HepG2 (cell line): ENCODE measurements at regions not wholly inside any gene's neighbourhood (a gene's known extent, or its start where the extent isn't known, plus 50 kb on each side); places are given as distances from the start of the nearest gene placed in this dataset.

Experiments used
- CENPX ChIP-seq: sonication (generic); formaldehyde crosslinking; IDR thresholded peaks from 2 replicates; pipeline ENCODE4 v1.9.0; 2021; ENCODE audit warnings: mild to moderate bottlenecking, missing genetic modification reagents, moderate library complexity
- GLI4 ChIP-seq: sonication (generic); formaldehyde crosslinking; IDR thresholded peaks from 2 replicates; pipeline ENCODE4 v1.5.1; 2020; ENCODE audit warnings: missing genetic modification reagents, mild to moderate bottlenecking, moderate library complexity, borderline replicate concordance
- KDM1A ChIP-seq: IDR thresholded peaks from 2 replicates; pipeline ENCODE4 v1.6.1; 2016; ENCODE audit warnings: missing compliant biosample characterization
- MAZ ChIP-seq, 2 experiments: sonication (generic) in 1 of 2; formaldehyde crosslinking in 1 of 2; IDR thresholded peaks; 2 replicates each; pipeline versions ENCODE4 v1.5.0 to v1.6.1; 2012 to 2020; ENCODE audit warnings: low read depth in 2 of 2, mild to moderate bottlenecking in 2 of 2, borderline replicate concordance in 1 of 2, improper control_type of control experiment in 1 of 2, low read length in 1 of 2, missing genetic modification reagents in 1 of 2, moderate library complexity in 1 of 2
- NCOA2 ChIP-seq: sonication (generic); formaldehyde crosslinking; IDR thresholded peaks from 2 replicates; pipeline ENCODE4 v1.8.0; 2022; ENCODE audit warnings: inconsistent platforms
- NCOA5 ChIP-seq: sonication (generic); formaldehyde crosslinking; IDR thresholded peaks from 2 replicates; pipeline ENCODE4 v1.4.0; 2020; ENCODE audit warnings: missing genetic modification reagents
- RFX3 ChIP-seq: IDR thresholded peaks from 2 replicates; pipeline ENCODE4 v1.6.1; 2016; ENCODE audit warnings: missing biosample characterization, missing genetic modification reagents
- SAFB2 ChIP-seq: sonication (generic); formaldehyde crosslinking; IDR thresholded peaks from 2 replicates; pipeline ENCODE4 v1.5.1; 2020; ENCODE audit warnings: missing genetic modification reagents, low read depth, mild to moderate bottlenecking, borderline replicate concordance
- SNAPC2 ChIP-seq: sonication (generic); formaldehyde crosslinking; IDR thresholded peaks from 2 replicates; pipeline ENCODE4 v1.8.1; 2022; ENCODE audit warnings: mild to moderate bottlenecking, missing genetic modification reagents
- YEATS2 ChIP-seq: sonication (generic); formaldehyde crosslinking; IDR thresholded peaks from 2 replicates; pipeline ENCODE4 v1.4.0; 2020; ENCODE audit warnings: missing genetic modification reagents, borderline replicate concordance
- ZBTB21 ChIP-seq: sonication (generic); formaldehyde crosslinking; IDR thresholded peaks from 2 replicates; pipeline ENCODE4 v1.4.0; 2020; ENCODE audit warnings: missing genetic modification reagents
- ZNF138 ChIP-seq: sonication (generic); formaldehyde crosslinking; IDR thresholded peaks from 2 replicates; pipeline ENCODE4 v1.5.0; 2020; ENCODE audit warnings: mild to moderate bottlenecking, low read depth, missing genetic modification reagents
- ZNF282 ChIP-seq: fragments of 450-650 bp; IDR thresholded peaks from 2 replicates; pipeline ENCODE4 v1.6.1; 2018; ENCODE audit not compliant: partially characterized antibody
- ZNF430 ChIP-seq: sonication (generic); formaldehyde crosslinking; IDR thresholded peaks from 2 replicates; pipeline ENCODE4 v1.9.0; 2021; ENCODE audit warnings: mild to moderate bottlenecking, missing genetic modification reagents
- ZNF577 ChIP-seq: sonication (generic); formaldehyde crosslinking; IDR thresholded peaks from 2 replicates; pipeline ENCODE4 v1.4.0; 2020; ENCODE audit warnings: mild to moderate bottlenecking, low read depth, missing genetic modification reagents, borderline replicate concordance
- ZNF724P ChIP-seq: sonication (generic); formaldehyde crosslinking; IDR thresholded peaks from 2 replicates; pipeline ENCODE4 v1.8.0; 2022; ENCODE audit warnings: missing genetic modification reagents, borderline replicate concordance
- ZNF850 ChIP-seq: sonication (generic); formaldehyde crosslinking; conservative IDR thresholded peaks from 2 replicates; pipeline ENCODE4 v1.9.0; 2021; ENCODE audit warnings: mild to moderate bottlenecking, missing genetic modification reagents
- ZNF878 ChIP-seq: sonication (generic); formaldehyde crosslinking; IDR thresholded peaks from 2 replicates; pipeline ENCODE4 v1.8.1; 2023; ENCODE audit warnings: mild to moderate bottlenecking, missing genetic modification reagents, moderate library complexity
- ZSCAN22 ChIP-seq: sonication (generic); formaldehyde crosslinking; IDR thresholded peaks from 2 replicates; pipeline ENCODE4 v1.4.0; 2020; ENCODE audit warnings: mild to moderate bottlenecking, missing genetic modification reagents
- TF ChIP-seq, protein P1 (sequence below): sonication (generic); formaldehyde crosslinking; IDR thresholded peaks from 2 replicates; pipeline ENCODE4 v1.4.0; 2020; ENCODE audit warnings: low read depth, mild to moderate bottlenecking, missing genetic modification reagents
- TF ChIP-seq, protein P2 (sequence below): IDR thresholded peaks from 2 replicates; pipeline ENCODE4 v1.6.1; 2016; ENCODE audit warnings: missing genetic modification reagents, missing compliant biosample characterization
- TF ChIP-seq, protein P3 (sequence below): sonication (generic); formaldehyde crosslinking; IDR thresholded peaks from 2 replicates; pipeline ENCODE4 v1.4.0; 2020; ENCODE audit warnings: missing genetic modification reagents
- TF ChIP-seq, protein P4 (sequence below): sonication (generic); formaldehyde crosslinking; IDR thresholded peaks from 2 replicates; pipeline ENCODE4 v1.5.0; 2020; ENCODE audit warnings: mild to moderate bottlenecking, missing genetic modification reagents

DNA sequence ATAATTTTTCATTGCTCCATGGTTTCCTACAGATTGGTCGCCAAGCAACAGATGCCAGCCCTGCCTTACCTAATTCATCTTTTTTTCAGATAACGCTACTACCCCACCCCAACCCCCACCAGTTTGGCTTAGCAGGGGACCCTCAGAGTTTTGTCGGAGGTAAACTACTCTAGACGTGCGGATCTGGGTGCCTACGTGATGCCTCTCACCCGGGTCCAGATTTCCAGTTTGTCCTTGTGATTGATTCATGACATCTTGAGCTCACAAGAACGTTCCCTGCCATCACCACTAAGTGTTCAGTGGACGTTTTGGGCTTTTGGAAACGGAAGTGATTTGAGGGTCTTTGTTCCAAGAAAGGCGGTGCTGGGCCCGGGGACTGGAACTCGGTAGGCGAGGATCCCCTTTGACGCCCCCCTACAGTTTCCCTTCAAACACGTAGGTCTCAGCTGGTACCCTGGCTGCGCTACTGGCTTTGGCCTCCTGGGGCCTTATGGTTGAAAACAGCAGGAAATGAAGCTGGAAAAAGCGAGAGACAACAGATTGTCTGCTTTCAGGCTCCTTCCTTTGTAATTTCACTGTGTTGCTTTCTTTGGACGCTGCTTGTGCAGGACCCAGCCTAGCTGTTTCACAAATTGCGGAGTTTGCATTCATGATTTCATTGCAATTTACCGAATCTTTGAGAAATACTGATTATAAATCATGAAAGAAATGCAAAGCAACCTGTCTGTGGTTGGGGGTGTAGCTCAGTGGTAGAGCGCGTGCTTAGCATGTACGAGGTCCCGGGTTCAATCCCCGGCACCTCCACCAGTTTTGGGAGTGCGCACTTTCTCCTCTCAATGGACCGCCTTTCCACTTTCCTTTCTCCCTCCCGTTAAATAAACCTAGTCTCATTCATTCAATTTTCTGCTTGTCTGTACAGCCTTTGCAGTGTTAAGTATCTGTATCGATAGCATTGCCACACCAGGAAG, 81.0 kb downstream of the GPX5 start (continued):
- TF ChIP-seq, protein P1, sequence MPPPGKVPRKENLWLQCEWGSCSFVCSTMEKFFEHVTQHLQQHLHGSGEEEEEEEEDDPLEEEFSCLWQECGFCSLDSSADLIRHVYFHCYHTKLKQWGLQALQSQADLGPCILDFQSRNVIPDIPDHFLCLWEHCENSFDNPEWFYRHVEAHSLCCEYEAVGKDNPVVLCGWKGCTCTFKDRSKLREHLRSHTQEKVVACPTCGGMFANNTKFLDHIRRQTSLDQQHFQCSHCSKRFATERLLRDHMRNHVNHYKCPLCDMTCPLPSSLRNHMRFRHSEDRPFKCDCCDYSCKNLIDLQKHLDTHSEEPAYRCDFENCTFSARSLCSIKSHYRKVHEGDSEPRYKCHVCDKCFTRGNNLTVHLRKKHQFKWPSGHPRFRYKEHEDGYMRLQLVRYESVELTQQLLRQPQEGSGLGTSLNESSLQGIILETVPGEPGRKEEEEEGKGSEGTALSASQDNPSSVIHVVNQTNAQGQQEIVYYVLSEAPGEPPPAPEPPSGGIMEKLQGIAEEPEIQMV (CRISPR knock-in tag), result no peak; the same call in 1 of the 2 replicates
- TF ChIP-seq SAFB2 (no peak), CENPX (CRISPR knock-in tag) (no peak), ZNF878 (CRISPR knock-in tag) (no peak; the same call in 1 of the 2 replicates), ZNF850 (CRISPR knock-in tag) (no peak), ZNF430 (CRISPR knock-in tag) (peak; percentile 81; the same call in 1 of the 2 replicates), ZSCAN22 (CRISPR knock-in tag) (no peak), KDM1A (CRISPR knock-in tag) (no peak), ZBTB21 (CRISPR knock-in tag) (no peak), ZNF577 (CRISPR knock-in tag) (no peak), NCOA5 (CRISPR knock-in tag) (no peak), ZNF724P (CRISPR knock-in tag) (0 out of 2 replicates have a peak, but pooled peaks have one; percentile 31), YEATS2 (CRISPR knock-in tag) (no peak), RFX3 (CRISPR knock-in tag) (no peak), NCOA2 (CRISPR knock-in tag) (no peak), MAZ (IDR thresholded peaks at IDR 0.05; ENCODE audit: borderline replicate concordance, low read depth, low read length) (no peak), MAZ (CRISPR knock-in tag; IDR thresholded peaks at IDR 0.05; ENCODE audit: low read depth) (peak; percentile 43; the same call in 1 of the 2 replicates), ZNF138 (CRISPR knock-in tag) (no peak), GLI4 (CRISPR knock-in tag) (no peak), SNAPC2 (CRISPR knock-in tag) (no peak), ZNF282 (no peak)
- TF ChIP-seq, protein P2, sequence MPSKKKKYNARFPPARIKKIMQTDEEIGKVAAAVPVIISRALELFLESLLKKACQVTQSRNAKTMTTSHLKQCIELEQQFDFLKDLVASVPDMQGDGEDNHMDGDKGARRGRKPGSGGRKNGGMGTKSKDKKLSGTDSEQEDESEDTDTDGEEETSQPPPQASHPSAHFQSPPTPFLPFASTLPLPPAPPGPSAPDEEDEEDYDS (CRISPR knock-in tag), result peak; percentile 71
- TF ChIP-seq, protein P3, sequence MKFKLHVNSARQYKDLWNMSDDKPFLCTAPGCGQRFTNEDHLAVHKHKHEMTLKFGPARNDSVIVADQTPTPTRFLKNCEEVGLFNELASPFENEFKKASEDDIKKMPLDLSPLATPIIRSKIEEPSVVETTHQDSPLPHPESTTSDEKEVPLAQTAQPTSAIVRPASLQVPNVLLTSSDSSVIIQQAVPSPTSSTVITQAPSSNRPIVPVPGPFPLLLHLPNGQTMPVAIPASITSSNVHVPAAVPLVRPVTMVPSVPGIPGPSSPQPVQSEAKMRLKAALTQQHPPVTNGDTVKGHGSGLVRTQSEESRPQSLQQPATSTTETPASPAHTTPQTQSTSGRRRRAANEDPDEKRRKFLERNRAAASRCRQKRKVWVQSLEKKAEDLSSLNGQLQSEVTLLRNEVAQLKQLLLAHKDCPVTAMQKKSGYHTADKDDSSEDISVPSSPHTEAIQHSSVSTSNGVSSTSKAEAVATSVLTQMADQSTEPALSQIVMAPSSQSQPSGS (CRISPR knock-in tag), result 0 out of 2 replicates have a peak, but pooled peaks have one; percentile 45
- TF ChIP-seq, protein P4, sequence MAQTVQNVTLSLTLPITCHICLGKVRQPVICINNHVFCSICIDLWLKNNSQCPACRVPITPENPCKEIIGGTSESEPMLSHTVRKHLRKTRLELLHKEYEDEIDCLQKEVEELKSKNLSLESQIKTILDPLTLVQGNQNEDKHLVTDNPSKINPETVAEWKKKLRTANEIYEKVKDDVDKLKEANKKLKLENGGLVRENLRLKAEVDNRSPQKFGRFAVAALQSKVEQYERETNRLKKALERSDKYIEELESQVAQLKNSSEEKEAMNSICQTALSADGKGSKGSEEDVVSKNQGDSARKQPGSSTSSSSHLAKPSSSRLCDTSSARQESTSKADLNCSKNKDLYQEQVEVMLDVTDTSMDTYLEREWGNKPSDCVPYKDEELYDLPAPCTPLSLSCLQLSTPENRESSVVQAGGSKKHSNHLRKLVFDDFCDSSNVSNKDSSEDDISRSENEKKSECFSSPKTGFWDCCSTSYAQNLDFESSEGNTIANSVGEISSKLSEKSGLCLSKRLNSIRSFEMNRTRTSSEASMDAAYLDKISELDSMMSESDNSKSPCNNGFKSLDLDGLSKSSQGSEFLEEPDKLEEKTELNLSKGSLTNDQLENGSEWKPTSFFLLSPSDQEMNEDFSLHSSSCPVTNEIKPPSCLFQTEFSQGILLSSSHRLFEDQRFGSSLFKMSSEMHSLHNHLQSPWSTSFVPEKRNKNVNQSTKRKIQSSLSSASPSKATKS (CRISPR knock-in tag), result no peak
